GM12892 (cell line): ENCODE measurements at regions not wholly inside any gene's neighbourhood (a gene's known extent, or its start where the extent isn't known, plus 50 kb on each side); places are given as distances from the start of the nearest gene placed in this dataset.

Experiments used
- POLR2A ChIP-seq: IDR thresholded peaks from 2 replicates; pipeline ENCODE4 v1.6.1; 2011; ENCODE audit warnings: low read depth, low read length, control low read depth
- POLR2AphosphoS5 ChIP-seq: IDR thresholded peaks from 2 replicates; pipeline ENCODE4 v1.6.1; 2011; ENCODE audit warnings: low read depth, low read length, control low read depth
- TAF1 ChIP-seq: IDR thresholded peaks from 2 replicates; pipeline ENCODE4 v1.6.1; 2011; ENCODE audit warnings: low read depth, mild to moderate bottlenecking, control low read depth, low read length, borderline replicate concordance

GRCh38 chr18:5710676-5711075, 166.9 kb upstream of the EPB41L3 start:
- TF ChIP-seq POLR2A (no peak), POLR2AphosphoS5 (no peak), TAF1 (no peak)
